GM21447 (cell line): ENCODE measurements at regions not wholly inside any gene's neighbourhood (a gene's known extent, or its start where the extent isn't known, plus 50 kb on each side); places are given as distances from the start of the nearest gene placed in this dataset.

Source experiments
- ATAC-seq: cut with Tn5 transposase; IDR thresholded peaks from one replicate; pipeline ENCODE4 v1.9.1; 2021; ENCODE audit not compliant: unreplicated experiment

DNA sequence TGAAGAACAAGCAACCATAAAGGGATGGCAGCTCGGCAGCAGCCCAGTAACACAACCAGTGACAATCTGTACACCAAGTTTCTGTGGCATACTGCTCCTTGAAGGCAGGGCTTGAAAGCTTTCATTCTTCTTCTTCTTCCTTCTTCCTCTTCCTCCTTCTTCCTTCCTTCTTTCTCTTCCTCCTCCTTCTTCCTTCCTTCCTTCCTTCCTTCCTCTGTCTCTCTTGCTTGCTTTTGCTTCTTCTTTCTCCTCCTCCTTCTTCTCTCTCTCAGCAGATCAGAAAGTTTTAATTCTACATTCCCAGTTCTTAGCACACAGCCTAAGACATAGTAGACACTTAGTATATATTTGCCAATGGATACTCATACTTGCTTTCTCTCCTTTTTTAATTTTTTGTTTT, 95.9 kb downstream of the GLUL start:
- ATAC-seq = no peak

DNA sequence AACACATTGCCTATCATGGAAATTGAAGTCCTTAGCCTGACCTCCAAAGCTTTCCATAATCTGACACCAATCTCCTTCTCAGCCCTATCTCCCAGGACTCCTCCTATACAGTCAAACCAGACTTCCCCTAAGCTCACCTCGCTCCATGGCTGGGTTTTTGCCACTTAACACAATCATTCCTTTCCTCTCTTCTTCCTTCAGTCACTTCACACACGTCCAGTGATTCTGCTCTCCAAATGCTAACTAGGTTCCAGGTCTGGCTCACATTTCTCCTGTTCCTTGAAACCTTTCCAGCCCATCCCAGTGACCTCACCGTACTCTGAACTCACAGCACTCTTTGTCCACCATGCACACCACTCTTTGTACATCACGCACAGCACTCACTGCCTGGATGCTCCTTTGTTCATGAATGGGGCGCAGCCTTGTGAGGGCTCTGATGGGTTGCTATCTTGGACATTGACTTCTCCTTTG, 98.4 kb downstream of the GLUL start:
- ATAC-seq = no peak

DNA sequence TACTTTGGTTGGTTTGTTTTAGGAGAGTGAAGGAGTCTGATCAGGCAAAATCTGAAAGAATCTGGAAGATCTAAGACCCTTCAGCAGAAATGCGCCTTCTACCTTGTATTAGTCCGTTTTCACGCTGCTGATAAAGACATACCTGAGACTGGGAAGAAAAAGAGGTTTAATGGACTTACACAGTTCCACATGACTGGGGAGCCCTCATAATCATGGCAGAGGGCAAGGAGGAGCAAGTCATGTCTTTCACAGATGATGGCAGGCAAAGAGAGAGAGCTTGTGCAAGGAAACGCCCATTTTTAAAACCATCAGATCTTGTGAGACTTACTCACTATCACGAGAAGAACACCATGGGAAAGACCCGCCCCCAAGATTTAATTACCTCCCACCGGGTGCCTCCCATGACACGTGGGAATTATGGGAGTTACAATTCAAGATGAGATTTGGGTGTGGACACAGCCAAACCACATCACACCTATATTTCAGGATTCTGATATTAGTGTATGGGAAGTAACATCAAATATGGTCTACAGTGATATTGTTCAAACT, 99.3 kb downstream of the GLUL start:
- no peak for ATAC-seq

DNA sequence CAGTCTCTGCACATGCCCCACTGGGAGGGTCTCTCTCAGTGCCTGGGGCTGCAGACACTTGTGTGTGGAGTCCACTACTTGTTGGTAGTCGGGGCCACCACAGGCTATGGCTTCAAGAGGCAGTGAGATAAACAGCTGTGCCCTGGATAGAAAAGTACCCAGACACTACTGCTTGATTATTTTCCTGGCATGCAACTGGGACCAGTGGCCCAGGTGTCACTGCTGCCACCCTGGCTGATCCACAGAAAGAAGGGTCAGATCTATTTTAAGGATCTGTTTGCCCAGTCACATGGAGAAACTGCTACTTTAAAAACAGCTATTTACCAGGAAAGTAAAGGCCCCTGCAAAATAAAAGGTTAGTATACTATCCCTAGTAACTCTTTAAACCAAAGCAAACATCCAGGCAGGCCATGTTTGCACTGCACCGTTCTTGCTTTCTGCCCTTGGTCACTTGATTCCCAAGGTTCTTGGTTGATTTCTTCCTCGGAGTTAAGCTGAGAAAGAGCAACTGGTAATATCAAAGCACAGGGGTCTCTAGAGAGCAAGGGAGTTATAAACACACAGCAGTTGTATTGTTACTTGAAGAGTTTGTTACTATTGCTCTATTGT, 99.9 kb downstream of the GLUL start:
- ATAC-seq = no peak

DNA sequence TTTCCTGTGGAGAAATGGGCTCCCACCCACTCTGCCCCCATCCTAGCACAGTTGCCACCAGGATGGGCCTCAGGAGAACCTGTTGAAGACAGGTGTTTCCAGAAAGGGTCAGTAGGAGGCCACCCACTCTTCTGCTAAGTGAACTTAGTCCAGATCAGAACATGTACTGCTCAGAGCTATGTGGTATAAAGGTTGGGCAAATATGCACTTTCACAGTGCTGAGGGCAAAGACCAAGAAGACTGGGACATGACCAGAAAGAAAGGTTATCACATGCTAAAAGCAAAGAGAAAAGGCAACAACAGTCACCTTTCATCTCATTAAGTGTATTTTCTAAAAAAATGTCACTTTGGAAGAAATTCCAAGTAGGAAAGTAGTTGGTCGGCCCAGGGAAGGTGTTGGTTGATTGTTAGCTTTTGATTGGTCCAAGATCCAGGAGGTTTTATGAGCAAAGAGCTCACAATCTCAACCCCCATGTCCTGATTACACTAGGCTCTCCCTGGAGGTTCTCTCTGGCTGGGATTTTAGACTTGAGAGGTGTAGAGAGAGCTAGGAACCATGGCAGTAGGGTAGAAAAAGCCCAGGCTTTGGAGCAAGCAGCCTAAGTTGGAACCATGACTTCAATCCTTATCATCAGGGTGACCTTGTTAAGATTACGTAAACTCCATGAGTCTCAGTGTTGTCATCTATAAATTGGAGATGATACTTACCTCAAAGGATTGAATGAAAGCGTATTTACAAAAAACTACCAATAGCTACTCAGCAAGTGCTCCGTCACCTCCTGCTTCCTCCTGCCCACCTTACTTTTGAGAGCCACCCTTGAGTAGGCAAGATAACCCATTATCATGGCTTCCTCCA, 102.6 kb downstream of the GLUL start:
- no peak for ATAC-seq

DNA sequence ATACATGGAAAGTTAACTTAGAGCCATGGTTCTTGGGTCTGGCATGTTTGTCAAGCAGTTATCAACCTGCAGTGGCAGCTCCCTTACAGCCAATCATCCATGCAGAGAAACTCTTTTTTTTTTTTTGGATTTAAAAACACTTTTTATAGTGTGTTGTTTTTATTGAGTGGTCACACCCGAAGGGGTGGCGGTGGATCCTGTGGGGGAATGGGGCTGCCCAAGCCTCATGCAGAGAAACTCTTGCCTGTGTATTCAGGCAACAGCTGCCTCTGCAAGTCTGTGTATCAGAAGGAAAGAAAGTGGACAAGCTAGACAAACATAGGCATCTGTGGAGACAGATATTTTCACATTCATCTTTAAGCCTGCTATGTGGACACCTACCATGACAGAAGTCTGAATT, 104.8 kb downstream of the GLUL start:
- ATAC-seq = no peak

DNA sequence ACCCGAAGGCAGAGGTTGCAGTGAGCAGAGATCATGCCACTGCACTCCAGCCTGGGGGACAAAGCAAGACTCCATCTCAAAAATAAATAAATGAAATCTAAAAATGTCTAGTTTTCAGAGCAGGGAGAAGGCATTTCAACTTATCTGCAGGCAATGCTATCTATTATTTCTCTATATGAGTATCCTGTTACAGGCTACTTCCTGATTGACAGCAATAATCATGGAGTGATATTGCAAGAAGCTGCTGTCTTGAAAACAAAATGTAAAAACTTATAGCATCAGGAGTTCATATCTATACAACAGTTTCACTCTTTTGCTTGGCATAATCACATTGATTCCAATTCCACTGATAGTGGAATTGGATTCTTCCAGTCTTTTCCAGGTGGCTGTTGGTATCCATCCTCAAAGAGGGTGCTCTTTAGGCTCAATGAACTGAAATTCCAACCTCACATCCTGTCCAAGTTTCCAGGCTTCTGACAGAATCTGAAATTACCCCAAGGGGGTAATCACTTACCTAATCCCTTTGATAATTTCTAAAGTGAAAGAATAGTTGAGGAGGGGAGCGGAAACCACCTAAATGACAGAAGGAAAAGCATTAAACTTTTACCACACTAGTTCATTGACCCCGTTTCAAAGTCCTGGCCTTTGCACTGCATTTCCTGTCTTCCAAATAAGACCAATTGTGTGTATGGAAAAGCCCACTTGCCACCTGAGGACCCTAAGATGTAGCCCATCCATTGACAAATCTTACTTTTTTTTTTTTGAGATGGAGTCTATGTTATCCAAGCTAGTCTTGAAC, 107.6 kb downstream of the GLUL start:
- ATAC-seq = no peak

DNA sequence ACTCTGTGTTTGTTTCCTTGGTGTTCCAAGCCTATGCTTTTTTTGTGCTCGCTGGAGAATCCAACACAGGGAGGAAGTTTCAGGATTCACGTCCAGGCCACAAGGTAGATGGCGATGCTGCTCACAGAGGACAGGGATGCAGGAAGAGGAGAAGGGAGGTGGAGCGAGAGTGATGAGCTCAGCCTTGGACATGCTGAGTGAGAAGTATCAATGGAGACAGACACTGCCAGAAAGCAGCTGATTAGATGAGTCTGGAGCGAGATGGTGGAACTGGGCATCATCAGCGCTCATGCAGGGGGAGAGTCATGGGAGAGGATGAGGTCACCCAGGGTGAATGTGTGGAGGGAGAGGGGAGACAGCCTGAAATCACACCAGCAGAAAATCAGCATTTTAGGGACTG, 110.0 kb downstream of the GLUL start:
- ATAC-seq = no peak

DNA sequence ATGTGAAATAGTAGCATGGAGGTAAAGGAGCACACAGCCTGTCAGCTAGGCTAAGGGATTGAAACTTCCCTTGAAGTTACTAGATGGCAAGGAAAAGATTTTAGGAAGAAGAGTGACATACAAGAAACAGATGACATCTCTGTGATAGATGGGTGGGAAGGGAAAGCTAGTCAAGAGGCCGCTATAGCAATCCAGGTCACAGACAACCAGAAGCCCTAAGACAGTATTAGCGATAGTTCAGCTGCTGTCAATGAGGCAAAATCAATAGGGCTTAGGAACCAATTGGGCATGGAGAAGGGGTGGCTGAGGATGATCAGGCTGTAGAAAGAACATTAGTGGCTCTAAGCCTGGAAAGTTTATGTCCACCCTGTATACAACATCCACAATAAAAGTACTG, 111.1 kb downstream of the GLUL start:
- ATAC-seq = no peak

DNA sequence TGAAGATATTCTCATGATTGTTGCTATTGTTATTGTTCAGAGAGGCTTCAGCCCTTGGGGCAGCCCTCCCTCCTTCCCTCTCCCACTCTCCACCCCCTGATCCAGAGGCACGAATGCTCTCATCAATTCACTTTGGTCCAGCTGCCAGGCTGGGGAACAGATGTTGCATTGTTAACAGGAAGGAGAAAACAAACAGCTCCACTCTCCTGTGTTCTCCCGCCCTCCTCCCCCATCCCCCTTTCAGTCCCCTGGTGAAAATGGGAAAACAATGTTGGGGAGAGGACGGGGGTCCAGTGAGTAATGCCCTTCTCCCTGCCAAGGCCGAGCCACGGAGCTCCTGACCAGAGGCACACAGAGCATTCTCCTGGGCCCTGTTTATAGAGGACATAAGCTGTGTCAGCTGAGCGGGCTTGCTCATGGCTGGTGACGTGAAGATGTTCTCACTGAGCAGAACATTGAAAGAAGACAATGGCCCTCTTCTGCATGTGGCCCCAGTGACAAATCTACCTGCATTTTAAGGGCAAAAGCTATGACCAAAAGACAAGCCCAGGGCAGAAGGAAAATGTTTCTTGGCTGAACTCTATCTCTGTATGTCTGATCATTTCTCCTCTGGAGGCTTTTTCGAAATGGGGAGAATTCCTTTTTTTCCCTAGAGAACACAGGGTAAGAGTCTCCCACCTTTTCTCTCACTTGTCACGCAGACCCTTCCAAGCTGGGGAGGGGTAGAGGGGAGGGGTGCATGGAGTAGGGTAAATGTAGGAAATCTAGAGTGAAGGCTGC, 111.7 kb downstream of the GLUL start:
- ATAC-seq = no peak

DNA sequence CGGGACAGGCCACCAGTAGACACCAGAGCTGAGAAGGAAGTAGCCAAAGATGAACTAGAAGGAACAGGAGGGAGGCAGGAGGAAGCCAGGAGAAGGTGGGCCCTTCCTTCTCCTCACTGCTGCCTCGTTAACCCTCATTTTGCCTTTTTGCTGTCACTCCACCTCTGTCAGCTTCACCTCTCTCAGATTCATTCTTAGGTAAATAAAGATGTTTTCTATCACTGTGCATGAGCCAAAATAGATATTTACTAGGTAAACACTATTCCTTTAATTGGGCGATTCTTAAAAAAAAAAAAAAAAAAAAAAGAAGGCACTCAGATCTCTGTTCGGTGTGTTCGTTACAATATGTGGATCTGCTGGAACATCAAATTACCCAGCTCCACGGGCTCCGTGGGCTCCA, 112.3 kb downstream of the GLUL start:
- no peak for ATAC-seq

DNA sequence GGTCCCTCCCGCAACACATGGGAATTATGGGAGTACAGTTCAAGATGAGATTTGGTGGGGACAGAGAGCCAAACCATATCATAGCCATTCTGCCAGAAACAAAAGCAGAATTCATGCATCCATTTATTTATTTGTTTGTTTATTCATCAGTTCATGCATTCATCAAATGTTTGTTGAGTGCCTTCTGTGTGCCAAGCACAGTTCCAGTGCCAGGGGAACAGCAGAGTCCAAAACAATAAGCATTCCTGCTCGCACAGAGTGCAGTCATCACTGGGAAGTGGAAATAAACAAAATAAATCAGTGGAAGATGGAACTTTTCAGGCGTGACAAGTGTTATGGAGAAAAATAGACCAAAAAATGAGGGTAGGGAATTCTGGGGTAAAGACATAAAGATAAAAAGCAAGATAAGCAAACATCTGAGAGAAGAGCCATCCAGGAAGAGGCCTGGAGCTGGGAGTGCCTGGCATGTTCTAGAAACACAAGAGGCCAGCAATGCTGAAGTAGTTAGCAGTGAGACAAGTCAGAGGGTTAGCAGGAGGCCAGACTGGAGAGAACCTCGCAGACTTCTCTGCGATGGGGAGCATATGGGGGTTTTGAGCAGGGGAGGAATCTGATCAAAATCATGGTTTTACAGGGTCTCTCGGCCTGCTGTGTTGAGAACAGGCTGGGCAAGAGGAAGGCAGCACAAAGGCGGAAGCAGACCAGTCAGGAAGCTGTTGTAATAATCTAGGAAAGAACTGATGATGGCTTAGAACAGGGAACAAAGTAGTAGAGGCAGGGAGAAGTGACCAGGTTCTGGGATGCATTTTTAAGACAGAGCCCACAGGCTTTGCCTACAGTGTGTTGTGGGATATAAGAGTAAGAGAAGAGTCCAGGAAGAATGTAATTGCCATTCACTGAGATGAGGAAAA, 113.2 kb downstream of the GLUL start:
- ATAC-seq = no peak

DNA sequence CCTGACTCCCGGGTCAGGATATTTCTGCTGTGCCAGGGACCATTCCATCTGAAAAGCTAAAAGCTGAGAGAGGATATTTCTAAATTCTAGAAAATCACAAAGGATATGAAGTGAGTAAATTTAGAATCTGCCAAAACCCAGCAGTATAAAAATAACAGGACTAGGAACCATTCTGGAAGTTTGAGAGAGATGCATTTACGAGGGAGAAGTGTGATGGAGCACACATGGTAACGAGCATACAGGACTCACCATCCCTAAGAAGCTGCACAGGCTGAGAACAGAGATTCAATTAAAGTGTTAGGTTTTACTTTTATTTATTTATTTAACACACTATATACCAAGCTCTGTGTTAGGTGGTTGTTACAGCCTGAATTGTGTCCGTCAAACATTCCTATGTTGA, 116.3 kb downstream of the GLUL start:
- no peak for ATAC-seq

DNA sequence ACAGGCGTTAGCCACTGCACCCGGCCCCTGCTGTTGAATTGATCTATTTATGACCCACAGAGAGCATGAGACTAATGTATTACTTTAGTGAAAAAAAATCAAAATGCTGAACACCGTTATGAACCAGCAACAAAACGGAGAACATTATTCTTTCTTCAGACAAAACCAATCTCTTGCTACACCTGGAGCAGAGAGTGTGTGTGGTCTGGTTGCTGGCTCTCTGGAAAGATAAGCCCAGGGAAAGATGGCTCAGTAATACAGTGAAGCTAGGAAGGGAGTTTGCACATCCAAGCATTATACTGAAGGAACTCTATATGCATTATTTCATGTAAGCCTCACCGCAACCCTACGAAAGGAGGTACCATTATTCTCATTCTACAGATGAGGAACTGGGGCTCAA, 117.0 kb downstream of the GLUL start:
- ATAC-seq = no peak

DNA sequence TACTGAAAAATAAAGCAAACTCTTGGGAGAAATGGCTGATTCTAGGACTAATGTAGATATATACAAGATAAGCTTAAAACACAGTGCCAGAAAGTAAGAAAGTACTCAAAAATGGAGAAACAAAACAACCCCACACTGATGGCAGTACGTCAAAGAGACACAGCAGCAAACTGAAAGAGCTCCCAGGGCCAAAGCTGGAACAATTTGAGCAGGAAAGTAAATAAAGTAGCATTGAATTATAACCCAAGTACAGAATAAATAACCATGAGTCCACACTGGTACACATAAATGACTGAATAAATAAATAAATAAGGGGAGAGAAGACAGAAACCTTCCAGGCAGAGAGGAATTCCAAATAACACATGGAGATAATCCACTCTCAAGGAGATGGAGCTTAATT, 120.9 kb downstream of the GLUL start:
- ATAC-seq = no peak

DNA sequence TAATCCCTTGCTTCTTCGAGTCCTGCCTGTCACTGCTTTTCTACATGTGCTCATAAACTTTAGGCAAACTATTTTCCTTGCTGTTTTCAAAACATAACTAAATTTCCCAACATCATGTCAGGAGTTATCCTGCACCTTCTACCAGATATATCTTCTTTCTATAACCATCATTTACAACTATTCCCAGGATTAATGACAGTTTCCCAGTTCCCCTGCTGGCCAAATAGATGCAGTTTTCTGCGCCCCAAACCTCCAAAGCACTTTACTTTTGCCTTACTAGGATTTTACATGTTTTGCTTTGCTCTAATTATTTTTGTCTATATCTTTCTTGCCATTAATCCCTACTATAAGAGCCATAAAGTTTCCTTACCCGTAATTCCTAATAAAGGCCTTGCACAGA, 122.5 kb downstream of the GLUL start:
- ATAC-seq = no peak

DNA sequence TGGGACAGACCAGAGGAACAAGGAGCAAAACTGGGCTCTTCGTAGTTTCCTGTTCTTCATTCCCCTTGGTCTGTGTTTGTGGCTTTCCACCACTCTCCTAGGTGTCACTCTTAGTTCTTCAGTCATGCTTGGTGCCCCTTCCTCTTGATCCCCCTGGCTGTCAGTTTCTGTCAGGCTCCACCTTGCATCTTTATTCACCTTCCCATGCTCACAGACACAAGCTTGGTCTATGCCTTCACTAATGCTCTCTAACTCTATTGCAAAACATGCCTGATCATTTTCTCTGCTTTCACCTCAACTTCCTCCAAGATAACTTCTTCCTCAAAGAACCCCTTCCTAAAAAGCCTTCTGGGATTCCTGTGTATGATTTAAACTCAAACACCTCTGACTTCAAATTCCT, 122.9 kb downstream of the GLUL start:
- no peak for ATAC-seq

DNA sequence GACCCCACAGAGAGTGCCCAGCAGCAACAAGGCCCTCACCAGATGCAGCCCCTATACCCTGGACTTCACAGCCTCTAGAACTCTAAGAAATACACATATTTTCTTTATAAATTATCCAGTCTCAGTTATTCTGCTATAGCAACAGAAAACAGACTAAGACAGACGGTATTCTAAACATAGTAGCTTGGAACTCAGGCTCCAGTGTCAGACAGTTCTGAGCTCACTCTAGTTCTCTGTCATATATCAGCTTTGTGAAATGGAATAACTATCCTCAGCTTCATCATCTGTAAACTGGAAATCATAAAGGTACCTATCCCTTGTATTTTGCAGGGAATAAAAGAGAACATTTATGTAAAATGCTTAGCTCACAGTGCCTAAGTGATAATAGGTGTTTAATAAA, 127.4 kb downstream of the GLUL start:
- ATAC-seq = no peak

DNA sequence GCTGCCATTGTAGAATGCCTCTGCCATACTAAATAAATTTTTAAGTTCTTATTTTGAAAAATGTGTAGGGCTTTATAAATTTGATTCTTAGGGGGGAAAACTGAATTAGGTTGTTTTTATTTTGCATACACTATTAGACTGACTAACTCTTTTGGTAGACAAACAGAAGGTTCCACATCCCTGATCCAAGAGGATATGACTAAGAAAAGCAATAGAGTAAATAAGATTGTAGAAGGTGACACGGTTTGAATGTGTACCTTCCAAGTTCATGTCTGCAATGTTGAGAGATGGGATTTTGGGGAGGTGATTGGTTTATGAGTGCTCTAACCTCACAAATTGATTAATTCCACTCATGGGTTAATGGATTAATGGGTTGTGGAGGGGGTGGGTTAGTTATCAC, 127.9 kb downstream of the GLUL start:
- no peak for ATAC-seq

DNA sequence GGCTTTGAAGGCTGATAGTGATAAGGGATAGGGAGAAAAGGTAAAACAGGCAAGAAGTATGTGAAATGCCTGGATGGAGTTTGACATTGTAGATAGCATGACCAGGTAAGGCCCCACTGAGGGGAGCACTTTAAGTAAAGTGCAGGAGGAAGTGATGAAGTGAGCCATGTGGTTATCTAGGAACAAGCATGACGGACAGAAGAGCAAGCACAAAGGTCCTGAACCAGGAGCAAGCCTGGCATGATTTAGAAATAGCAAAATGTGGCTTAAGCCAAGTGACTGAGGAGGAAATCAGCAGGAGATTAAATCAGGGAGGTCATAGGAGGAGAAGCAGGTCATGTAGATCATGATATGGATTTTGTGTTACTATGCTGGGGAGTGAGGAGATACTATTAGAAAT, 129.2 kb downstream of the GLUL start:
- ATAC-seq = no peak
